SK-N-MC (cell line): ENCODE measurements at regions not wholly inside any gene's neighbourhood (a gene's known extent, or its start where the extent isn't known, plus 50 kb on each side); places are given as distances from the start of the nearest gene placed in this dataset.

ENCODE experiments used
- EZH2 ChIP-seq: fragments of 200-600 bp; sonication (generic); IDR thresholded peaks from one replicate; pipeline ENCODE4 v1.6.1; 2017; ENCODE audit warnings: antibody characterized with exemption
- FOXP2 ChIP-seq: optimal IDR thresholded peaks from 2 replicates; pipeline ENCODE3; 2011; ENCODE audit warnings: mild to moderate bottlenecking, moderate library complexity; ENCODE audit not compliant: insufficient read depth; ENCODE audit errors: extremely low read length, control extremely low read depth

GRCh38 chr2:16255120-16255519 is 314.8 kb downstream of the MYCN start:
- TF ChIP-seq EZH2 (no peak), FOXP2 (no peak)
